Fibroblast of lung (primary cell): ENCODE measurements at regions not wholly inside any gene's neighbourhood (a gene's known extent, or its start where the extent isn't known, plus 50 kb on each side); places are given as distances from the start of the nearest gene placed in this dataset.
A peak's percentile ranks its signal among the peaks of the same experiment; 100 is the strongest.
"Not testable (repeated sequence)": the region's sequence is repeated elsewhere in the genome, so short reads cannot be mapped to it uniquely, and the experiment has no call there.

ENCODE experiments used
- DNase-seq, 2 donors: peaks; one replicate each; pipeline versions ENCODE4 v3.0.0 to v3.0.0-alpha.2; 2010; ENCODE audit warnings: low read depth in 2 of 2
- H2AFZ ChIP-seq: 2 replicates; pipeline ENCODE4 v1.5.1; 2012; ENCODE audit warnings: low read length, control low read depth, inconsistent platforms
- H3K27ac ChIP-seq: 2 replicates; pipeline ENCODE4 v1.5.1; 2011; ENCODE audit warnings: low read length, control low read depth; ENCODE audit not compliant: insufficient read depth
- H3K27me3 ChIP-seq: 2 replicates; pipeline ENCODE4 v1.5.1; 2011; ENCODE audit warnings: mild to moderate bottlenecking, low read length; ENCODE audit not compliant: control insufficient read depth, insufficient read depth
- H3K36me3 ChIP-seq: 2 replicates; pipeline ENCODE4 v1.5.1; 2011; ENCODE audit warnings: low read length; ENCODE audit not compliant: control insufficient read depth, insufficient read depth
- H3K4me1 ChIP-seq: 2 replicates; pipeline ENCODE4 v1.5.1; 2011; ENCODE audit warnings: low read length; ENCODE audit not compliant: control insufficient read depth, insufficient read depth; ENCODE audit errors: extremely low read depth
- H3K4me2 ChIP-seq: 2 replicates; pipeline ENCODE4 v1.5.1; 2011; ENCODE audit warnings: low read length, control low read depth; ENCODE audit not compliant: insufficient read depth; ENCODE audit errors: extremely low read depth
- H3K4me3 ChIP-seq, 4 experiments: fragments of 200-600 bp in 1 of 4; sonication (generic) in 1 of 4; replicated peaks in 1 of 4; 2 replicates each; pipeline ENCODE4 v1.5.1; 2011 to 2016; ENCODE audit warnings: low read length in 4 of 4, low read depth in 3 of 4, mild to moderate bottlenecking in 3 of 4, control low read depth in 2 of 4, inconsistent platforms in 1 of 4, mixed read lengths in 1 of 4; ENCODE audit not compliant: insufficient read depth in 1 of 4; ENCODE audit errors: control extremely low read depth in 1 of 4
- H3K79me2 ChIP-seq: 2 replicates; pipeline ENCODE4 v1.5.1; 2012; ENCODE audit warnings: mild to moderate bottlenecking, low read length, inconsistent platforms; ENCODE audit not compliant: control insufficient read depth, insufficient read depth
- H3K9ac ChIP-seq: 2 replicates; pipeline ENCODE4 v1.5.1; 2011; ENCODE audit warnings: mild to moderate bottlenecking, low read length, control low read depth; ENCODE audit not compliant: insufficient read depth
- H3K9me3 ChIP-seq: 2 replicates; pipeline ENCODE4 v1.5.1; 2012; ENCODE audit warnings: low read depth, low read length; ENCODE audit not compliant: control insufficient read depth, insufficient read depth
- H4K20me1 ChIP-seq: 2 replicates; pipeline ENCODE4 v1.5.1; 2011; ENCODE audit warnings: low read length; ENCODE audit not compliant: control insufficient read depth, insufficient read depth; ENCODE audit errors: extremely low read depth
- EZH2 ChIP-seq: IDR thresholded peaks from 2 replicates; pipeline ENCODE4 v1.5.1; 2012; ENCODE audit warnings: low read length, control low read depth, mild to moderate bottlenecking; ENCODE audit errors: missing control alignments
- TF ChIP-seq, protein P1 (sequence below), 2 donors: IDR thresholded peaks in 1 of 2; conservative IDR thresholded peaks in 1 of 2; 1 replicate in 1 of 2; 2 replicates in 1 of 2; pipeline ENCODE4 v1.5.1; 2011 to 2012; ENCODE audit warnings: low read length in 2 of 2, control low read depth in 1 of 2, inconsistent platforms in 1 of 2, low read depth in 1 of 2, mild to moderate bottlenecking in 1 of 2

DNA sequence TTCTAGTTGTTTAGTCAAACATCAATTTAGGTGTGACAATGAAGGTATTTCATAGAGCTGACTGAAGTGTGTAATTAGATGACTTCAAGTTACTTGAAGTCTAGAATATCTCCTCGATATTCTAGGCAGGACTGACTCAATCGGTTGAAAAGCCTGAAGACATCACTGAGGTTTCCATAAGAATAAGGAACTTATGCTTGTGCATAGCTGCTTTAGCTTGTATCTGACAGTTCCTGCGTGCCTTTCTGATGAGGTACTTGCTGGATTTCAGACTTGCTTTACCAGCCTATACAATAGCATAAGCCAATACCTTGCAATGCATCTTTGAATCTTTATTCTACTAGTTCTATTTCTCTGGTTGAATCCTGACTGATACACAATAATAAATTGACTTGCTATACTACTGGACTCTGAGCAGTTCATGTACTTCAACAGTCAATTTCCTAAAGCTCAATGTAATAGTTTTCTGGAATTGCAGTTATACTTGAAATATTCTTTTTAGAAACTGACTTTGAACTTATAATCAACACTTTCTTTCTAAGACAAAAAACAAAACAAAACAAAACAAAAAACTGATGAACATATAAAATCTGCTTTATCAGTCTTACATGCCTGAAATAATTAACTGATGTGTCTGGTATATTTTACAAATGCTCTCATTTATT, 1534.8 kb downstream of the SLITRK5 start:
- TF ChIP-seq EZH2 = no peak
- TF ChIP-seq, protein P1, sequence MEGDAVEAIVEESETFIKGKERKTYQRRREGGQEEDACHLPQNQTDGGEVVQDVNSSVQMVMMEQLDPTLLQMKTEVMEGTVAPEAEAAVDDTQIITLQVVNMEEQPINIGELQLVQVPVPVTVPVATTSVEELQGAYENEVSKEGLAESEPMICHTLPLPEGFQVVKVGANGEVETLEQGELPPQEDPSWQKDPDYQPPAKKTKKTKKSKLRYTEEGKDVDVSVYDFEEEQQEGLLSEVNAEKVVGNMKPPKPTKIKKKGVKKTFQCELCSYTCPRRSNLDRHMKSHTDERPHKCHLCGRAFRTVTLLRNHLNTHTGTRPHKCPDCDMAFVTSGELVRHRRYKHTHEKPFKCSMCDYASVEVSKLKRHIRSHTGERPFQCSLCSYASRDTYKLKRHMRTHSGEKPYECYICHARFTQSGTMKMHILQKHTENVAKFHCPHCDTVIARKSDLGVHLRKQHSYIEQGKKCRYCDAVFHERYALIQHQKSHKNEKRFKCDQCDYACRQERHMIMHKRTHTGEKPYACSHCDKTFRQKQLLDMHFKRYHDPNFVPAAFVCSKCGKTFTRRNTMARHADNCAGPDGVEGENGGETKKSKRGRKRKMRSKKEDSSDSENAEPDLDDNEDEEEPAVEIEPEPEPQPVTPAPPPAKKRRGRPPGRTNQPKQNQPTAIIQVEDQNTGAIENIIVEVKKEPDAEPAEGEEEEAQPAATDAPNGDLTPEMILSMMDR (conservative IDR thresholded peaks at IDR 0.05 in 1 of 2, IDR thresholded peaks at IDR 0.05 in 1 of 2; ENCODE audit: low read depth in 1 of 2, low read length in 2 of 2) = no peak
- Histone ChIP-seq H3K79me2 (no peaks in the 10 kb centered on the region), H4K20me1 (no peaks in the 10 kb centered on the region), H3K9ac (no peak overlapping the region), H3K9me3 (no peaks in the 10 kb centered on the region), H3K4me2 (no peak overlapping the region), H2AFZ (no peak overlapping the region), H3K36me3 (no peaks in the 10 kb centered on the region), H3K4me3 (no peak overlapping the region), H3K27ac (no peak overlapping the region), H3K4me1 (no peaks in the 10 kb centered on the region), H3K27me3 (no peaks in the 10 kb centered on the region)
- peak in 1 of 2 donors; percentile 47 for DNase-seq

DNA sequence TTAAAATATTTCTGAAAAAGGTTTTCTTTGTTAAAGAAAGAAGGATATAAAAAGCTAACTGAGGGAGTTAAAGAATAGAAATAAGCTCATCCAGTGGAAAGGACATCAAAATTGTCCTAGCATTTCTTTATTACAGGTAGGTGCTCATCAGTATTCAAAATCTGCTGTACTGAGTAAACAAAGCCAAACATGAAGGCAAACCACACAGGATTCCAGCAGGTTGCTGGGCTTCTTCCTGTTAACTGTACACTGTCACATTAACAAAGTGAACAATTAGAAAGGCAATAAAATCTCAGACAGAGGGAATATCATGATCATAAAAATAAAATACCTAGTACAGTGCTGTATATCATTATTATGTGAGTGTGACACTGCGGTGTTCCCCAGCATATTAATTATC, 1541.0 kb downstream of the SLITRK5 start:
- Histone ChIP-seq H3K79me2 (no peaks in the 10 kb centered on the region), H4K20me1 (no peaks in the 10 kb centered on the region), H3K9ac (no peak overlapping the region), H3K9me3 (no peaks in the 10 kb centered on the region), H3K27ac (no peak overlapping the region), H3K36me3 (no peaks in the 10 kb centered on the region), H3K4me1 (no peaks in the 10 kb centered on the region), H3K4me3 (no peak overlapping the region), H2AFZ (no peak overlapping the region), H3K4me2 (no peak overlapping the region), H3K27me3 (no peaks in the 10 kb centered on the region)
- no peak for DNase-seq
- TF ChIP-seq EZH2 = no peak
- TF ChIP-seq, protein P1 (conservative IDR thresholded peaks at IDR 0.05 in 1 of 2, IDR thresholded peaks at IDR 0.05 in 1 of 2; ENCODE audit: low read depth in 1 of 2, low read length in 2 of 2) = no peak

DNA sequence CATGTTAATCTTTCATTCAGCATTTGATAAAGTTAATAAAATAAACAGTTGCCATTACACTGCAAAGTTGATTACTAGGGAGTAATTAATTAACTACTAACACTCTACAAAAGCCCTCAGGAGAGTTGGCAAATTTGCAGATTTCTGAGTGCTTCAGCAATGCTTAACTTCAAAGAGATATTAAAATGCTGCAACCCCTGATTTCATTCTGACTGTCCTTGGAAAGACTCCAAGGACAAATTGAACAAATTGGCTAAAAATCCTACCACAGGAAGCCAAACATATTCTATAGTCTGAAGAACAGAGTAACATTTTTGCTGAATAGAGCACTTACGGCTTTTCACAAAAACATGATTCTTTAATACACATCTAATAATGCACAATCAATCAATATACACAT, 1543.0 kb downstream of the SLITRK5 start:
- no peak overlapping the region for H3K27ac ChIP-seq
- TF ChIP-seq EZH2 = no peak
- TF ChIP-seq, protein P1 (conservative IDR thresholded peaks at IDR 0.05 in 1 of 2, IDR thresholded peaks at IDR 0.05 in 1 of 2; ENCODE audit: low read depth in 1 of 2, low read length in 2 of 2) = no peak
- DNase-seq = peak in 1 of 2 donors; percentile 31
- H3K4me2 ChIP-seq = no peak overlapping the region
- no peaks in the 10 kb centered on the region for H3K9me3 ChIP-seq
- no peak overlapping the region for H3K4me3 ChIP-seq
- H2AFZ ChIP-seq = no peak overlapping the region
- no peak overlapping the region for H3K9ac ChIP-seq
- no peaks in the 10 kb centered on the region for H3K4me1 ChIP-seq
- no peaks in the 10 kb centered on the region for H3K79me2 ChIP-seq
- no peaks in the 10 kb centered on the region for H3K36me3 ChIP-seq
- H4K20me1 ChIP-seq = no peaks in the 10 kb centered on the region
- H3K27me3 ChIP-seq = no peaks in the 10 kb centered on the region

DNA sequence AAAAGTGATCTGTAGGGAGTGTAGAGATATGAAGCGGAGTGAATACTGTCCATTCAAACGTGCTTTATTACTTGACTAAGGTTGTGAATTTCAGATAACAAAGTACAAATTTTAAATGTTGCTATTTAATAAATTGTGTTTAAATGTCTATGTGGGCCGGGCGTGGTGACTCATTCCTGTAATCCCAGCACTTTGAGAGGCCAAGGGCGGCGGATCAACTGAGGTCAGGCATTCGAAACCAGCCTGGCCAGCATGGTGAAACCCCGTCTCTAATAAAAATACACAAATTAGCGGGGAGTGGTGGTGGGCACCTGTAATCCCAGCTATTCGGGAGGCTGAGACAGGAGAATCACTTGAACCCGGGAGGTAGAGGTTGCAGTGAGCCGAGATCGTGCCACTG, 1544.1 kb downstream of the SLITRK5 start:
- not testable (repeated sequence) for H3K79me2 ChIP-seq, H3K27me3 ChIP-seq, H2AFZ ChIP-seq, H3K9ac ChIP-seq, H3K4me1 ChIP-seq, H4K20me1 ChIP-seq, H3K9me3 ChIP-seq, H3K36me3 ChIP-seq, DNase-seq, H3K4me2 ChIP-seq, H3K27ac ChIP-seq, H3K4me3 ChIP-seq
